GM18870 (cell line): ENCODE measurements at regions not wholly inside any gene's neighbourhood (a gene's known extent, or its start where the extent isn't known, plus 50 kb on each side); places are given as distances from the start of the nearest gene placed in this dataset.
"Not testable (repeated sequence)": the region's sequence is repeated elsewhere in the genome, so short reads cannot be mapped to it uniquely, and the experiment has no call there.

ENCODE experiments used
- ATAC-seq: cut with Tn5 transposase; IDR thresholded peaks from one replicate; pipeline ENCODE4 v1.9.1; 2021; ENCODE audit warnings: moderate library complexity; ENCODE audit not compliant: unreplicated experiment

DNA sequence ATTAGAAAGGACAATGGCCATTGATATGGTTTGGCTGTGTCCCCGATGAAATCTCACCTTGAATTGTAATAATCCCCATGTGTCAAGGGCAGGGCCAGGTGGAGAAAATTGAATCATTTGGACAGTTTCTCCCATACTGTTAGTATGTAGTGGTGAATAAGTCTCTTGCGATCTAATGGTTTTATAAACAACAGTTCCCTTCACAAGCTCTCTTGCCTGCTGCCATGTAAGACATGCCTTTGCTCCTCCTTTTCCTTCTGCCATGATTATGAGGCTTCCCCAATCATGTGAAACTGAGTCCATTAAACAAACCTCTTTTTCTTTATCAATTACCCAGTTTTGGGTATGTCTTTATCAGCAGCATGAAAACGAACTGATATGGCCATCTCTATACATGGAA, 302.7 kb downstream of the SFMBT2 start:
- ATAC-seq: no peak

DNA sequence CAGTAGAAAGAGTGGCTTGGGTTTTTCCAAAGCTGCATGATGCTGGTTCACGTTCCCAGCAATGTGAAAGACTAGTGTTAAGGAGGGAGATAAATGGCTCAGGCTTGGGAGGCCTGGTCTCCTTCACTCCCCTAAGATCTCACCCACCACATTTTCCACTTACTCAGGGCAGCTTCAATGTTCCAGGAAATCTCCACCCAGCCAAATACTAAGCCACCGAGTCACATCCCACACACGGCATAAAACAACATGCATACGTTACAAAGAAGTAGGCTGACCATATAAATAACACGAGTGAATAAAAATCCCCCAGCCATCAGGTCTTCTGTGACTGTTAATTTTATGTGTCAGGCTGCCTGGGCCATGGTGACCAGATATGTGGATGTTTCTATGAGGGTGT, 303.5 kb downstream of the SFMBT2 start:
- ATAC-seq: no peak

DNA sequence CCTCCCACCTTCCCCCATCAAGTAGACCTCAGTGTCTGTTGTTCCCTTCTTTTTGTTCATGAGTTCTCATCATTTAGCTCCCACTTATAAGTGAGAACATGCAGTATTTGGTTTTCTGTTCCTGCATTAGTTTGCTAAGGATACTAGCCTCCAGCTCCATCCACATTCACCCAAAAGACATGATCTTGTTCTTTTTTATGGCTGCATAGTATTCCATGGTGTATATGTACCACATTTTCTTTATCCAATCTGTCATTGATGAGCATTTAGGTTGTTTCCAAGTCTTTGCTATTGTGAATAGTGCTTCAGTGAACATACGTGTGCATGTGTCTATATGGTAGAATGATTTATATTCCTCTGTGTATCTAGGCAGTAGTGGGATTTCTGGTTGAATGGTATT, 306.5 kb downstream of the SFMBT2 start:
- not testable (repeated sequence) for ATAC-seq

DNA sequence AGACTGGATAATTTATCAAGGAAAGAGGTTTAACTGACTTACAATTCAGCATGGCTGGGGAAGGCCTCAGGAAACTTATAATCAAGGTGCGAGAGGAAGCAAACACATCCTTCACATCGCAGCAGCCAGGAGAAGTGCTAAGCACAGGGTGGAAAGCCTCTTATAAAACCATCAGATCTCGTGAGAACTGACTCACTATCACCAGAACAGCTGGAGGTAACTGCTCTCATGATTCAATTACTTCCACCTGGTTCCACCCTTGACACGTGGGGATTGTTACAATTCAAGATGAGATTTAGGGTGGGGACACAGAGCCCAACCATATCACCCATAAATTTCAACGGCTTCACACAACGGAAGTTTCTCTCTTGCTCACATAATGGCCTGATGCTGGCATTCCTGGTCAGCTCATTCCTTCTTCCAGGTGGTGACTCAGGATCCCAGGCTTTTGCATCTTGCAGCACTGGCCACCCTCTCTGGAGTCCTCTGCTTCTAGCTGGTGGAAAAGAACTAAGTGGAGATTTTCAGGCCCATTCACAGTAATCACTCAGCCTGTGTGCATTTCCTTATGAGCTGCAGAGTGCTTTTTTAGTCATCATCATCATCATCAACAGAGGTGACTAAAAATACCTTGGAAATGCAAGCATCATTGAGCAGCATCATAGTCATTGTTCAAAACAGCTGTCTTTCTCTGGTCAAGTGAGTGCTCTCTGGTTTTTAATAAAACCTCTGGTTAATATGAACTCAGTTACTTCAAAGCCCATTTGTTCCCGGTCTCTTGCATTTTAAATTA, 308.1 kb downstream of the SFMBT2 start:
- ATAC-seq: peak; percentile 72

DNA sequence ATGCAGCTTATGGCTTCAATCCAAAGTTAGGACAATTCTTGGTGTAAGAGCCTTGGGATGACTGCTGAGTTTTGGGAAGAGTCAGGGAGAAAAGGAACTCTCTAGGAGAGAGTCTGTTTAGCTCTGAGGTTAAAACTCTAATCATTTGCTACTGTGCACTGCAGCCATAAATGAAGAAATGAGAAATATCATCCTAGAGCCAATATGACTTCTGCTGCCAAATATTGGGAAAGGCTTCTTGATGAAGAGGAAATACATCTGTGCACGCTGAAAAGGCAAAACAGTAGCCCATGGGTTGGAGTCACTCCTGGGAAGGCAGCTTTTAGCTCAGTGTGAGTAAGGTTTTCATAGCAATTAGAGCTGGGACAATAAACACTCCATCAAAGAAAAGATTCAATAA, 308.8 kb downstream of the SFMBT2 start:
- no peak for ATAC-seq

DNA sequence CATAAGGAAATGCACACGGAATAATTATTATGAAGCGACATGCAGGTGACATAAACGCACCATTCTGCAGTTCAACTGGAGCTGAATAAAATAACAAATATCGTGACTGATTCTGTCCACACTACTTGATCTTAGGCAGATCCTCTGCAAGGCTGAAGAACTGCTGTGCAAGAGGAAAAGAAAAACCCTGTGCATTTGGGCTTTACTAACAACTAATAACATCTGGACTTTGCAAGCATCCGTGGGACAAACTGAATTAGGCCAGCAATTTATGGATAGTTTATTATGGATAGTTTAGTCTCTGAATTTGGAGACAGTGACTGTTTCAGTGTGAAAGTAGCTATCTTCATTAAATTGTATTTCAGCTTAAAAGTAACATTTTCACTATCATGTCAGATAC, 309.4 kb downstream of the SFMBT2 start:
- ATAC-seq: no peak

DNA sequence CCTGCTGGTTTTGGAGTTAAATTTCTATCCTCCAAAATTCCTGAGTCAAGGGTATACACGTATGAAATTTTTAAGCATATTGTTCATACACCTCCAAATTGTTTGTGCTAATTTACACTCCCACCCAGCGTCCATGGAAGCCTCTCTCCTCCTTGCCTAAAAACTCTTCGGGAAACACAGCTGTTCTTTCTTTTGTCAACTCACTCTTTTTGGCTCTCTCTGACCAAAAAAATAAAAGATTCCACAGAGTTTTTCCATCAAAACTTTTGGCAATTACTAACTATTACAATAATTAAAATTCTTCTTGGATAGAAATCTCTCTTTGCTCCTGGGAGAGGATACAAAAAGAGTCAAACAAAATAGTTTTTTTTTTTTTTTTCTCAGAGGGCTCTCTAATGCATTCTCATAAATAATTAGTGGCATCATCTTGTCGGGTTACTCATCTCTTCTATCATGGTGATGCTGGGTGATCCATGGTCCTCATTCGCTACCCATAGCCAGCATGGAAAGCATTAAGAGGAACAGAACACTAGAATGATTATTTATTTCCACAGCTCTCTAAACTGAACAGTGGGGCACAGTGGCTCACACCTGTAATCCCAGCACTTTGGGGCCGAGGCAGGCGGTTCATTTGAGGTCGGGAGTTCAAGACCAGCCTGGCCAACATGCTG, 310.7 kb downstream of the SFMBT2 start:
- no peak for ATAC-seq

DNA sequence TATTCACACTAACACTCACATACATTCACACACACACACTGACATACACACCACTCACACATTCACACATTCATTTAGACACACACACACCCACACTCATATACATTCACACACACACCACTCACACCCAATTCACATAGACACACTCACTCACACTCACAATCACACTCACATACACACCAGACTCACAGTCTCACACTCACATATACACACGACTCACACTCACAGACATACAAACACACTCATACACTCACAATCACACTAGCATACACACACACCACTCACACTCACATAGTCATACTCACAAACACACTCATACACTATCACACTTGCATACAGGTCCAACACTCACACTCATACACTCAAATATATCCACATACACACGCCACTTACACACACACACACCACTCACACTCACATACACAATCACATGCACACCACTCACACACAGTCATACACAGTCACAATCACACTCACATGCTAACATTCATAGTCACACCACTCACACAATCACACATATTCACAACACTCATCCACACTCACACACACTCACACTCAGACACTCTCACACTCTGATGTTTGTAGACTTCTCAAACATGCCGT, 312.6 kb downstream of the SFMBT2 start:
- no peak for ATAC-seq

DNA sequence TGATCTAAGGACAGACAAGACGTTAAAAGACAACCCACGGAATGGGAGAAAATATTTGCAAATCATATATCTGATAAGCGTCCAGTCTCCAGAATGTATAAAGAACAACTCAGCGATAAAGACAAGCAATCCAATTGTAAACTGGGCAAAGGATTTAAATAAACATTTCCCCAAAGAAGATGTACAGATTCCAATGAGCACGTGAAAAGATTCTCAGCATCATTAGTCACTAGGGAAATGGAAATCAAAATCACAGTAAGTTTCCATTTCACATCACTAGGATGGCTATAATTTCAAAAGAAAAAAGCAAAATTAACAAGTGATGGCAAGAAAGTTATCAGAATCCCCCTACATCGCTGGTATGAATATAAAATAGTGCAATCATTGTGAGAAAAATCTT, 316.1 kb downstream of the SFMBT2 start:
- no peak for ATAC-seq

DNA sequence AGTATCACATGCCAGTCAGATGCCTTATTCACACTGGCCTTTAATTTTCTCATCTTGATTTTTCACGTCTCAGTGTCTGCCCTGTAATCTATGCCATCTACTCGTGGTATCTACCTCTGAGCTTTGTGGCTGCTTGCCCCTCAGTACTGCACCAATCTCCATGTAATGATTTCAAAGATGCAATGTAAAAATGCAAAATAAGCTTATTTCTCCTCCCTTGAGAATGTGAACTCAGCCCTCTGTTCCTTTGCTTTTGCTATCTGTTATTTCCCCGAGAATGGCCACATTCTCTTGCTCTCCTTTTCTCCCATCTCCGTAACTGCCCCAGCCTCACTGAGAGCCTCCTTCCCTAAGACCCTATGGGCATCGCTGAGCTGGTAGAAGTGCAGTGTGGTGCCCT, 317.5 kb downstream of the SFMBT2 start:
- ATAC-seq: no peak

DNA sequence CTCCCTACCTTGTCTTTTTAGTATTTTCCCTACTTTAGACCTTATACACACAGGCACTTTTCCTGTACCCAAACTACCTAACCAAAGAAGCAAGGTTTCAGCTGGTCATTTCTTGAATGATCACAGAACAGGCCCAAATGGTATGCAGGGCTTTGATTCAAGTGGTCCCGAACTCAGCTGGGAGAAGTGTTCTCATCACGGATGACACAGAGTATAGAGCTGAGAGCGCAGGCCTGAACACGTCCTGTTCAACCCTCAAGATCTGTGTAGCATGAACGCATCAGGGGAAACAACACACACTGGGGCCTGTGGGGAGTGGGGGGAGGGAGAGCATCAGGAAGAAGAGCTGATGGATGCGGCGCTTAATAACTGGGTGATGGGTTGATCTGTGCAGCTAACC, 318.2 kb downstream of the SFMBT2 start:
- no peak for ATAC-seq

DNA sequence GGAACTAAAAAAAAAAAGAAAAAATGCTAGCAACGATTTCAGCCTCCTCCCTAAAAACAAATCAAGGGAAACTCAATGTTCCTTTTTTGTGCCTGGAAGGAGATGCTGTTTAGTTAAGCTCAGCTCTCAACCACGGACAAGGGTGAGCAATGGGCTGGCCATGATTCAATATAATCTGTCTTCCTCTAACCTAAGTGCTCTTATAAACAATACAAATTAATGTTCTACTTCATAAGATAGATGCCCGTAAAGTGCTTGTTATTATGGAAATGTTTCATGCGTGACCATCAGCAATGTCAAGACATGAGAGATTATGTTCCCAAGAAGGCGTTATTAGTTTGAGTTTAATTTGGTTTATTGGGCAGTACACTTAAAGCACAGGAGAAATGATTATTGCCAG, 320.3 kb downstream of the SFMBT2 start:
- no peak for ATAC-seq

DNA sequence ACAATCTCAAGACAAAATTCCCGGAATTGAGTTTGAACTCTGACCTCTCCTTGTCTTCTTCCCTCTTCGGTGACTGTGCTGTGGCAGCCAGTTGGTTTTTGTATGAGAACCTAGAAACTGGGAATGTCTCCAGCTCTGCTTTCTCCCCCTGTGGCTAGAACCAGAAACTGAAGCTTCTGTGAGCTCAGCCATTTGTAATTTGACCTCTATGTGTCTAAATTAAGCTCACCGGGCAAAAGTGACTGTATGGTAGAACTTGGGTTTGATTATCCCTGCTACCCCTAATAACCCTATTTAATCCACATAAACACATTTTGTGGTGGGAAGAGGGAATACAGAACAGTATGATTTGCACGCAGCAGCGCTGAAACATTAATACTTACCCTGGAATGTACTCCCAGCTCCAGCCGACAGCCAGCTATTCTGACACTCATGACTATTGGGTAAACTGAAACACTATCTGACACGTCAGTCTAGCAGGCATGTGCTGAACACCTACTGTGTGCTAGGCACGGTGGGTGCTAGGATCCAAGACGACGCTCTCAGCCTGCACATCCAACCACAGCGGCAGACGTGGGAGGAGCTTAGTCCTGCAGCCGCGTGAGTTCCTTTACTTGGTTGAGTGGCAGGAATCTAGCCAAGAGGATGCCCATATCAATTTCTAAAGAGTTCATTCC, 324.8 kb downstream of the SFMBT2 start:
- ATAC-seq: no peak

DNA sequence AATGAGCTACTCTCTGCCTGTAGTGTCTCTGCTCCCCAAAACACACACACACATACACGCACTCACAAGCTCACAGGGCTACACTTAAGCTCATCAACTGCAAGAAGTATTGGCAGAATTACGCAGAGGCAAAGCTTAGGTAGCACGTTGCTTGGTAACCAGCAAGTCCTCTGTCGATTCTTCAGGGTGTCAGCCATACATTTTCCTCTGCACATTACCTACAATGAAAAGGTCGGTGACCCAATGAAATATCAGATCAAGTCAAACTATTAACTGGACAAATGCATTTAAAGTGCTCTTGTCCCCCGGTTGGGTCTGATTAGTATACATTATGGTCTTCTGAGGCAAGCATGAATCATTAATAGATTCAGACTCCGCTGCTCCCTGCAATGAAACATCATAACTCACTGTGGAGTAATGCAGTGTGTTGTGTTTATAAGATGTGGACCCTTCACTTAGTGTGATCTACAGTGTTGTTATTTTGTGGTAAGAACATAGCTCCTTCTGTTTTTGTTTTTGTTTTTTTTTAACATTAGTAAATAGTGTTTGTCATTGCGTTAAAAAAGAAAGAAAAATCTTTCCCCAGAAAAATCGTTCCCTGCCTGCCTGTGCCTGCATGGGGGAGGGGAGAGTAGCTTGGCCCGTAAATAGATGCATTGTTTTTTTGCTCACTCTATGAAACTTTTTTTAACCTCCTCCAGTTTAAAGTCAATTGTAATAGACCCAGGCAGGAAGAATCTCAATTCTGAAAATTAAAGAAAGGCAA, 325.5 kb downstream of the SFMBT2 start:
- no peak for ATAC-seq

DNA sequence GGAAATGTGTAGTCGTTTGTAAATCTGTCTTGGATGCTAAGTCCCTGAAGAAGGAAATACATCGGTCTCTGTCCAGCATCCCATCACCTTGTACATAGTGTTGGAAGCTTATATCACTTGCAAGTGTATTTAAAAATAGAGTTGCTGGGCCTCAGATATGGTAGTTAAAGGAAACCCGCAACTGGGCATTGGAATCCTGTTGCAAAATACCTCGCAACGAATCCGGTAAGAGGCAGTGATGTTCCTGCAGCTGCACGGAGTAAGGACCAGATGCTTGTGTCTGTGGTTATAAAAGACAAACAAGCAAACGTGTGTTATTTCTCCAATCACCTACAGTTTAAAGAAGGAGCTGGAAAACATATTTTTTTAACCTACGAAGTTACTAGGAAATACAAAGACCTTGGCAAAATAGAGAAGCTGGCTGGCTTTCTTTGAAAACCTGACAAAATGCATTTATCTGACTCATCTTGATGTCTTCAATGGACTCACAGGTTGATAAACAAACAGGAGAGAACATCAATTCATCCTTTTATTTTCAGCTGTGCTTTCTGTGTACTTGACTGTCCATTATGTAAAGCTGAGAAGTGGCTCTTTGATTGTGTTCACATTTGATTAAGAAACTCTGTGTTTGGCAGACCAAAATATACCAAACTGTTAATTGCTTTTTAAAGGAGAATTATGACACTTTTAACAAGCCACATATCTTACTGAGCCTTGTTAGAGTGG, 326.4 kb downstream of the SFMBT2 start:
- no peak for ATAC-seq

DNA sequence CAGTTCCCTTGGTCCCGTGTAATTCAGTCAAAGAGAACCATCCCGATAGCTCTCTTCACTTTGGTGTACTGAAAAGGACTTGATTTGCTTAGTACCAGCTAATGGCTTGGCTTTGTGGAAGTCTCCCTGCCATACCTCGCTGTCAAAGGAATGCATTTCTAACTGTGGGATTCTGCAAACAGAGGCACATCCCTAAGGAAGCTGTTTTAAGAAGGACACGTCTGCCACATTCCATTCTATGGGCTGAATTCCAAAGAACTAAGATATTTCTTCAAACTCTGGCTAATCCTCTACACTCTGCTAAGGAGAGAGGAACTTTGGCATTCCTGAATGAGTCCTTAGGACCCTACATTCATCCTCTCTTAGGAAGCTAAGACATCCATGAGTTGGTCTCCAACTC, 327.9 kb downstream of the SFMBT2 start:
- ATAC-seq: no peak

DNA sequence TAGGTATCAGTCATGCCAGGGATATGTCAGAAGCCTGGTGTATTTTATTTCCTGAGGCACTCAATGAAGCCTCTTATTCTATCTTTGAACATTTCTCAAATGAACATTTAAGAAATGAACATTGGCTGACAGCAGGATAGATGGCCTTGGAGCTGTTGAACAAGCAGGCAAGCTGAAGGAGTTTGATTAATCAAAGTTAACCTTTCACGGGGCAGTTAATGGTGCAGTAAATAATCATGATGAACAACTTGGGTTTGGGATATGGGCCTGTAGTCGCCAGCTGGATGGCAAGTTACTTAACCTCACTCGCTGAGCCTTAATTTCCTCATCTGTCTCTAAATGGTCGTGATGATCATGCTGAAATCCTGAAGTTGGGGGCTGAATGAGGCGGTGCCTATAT, 333.0 kb downstream of the SFMBT2 start:
- no peak for ATAC-seq

DNA sequence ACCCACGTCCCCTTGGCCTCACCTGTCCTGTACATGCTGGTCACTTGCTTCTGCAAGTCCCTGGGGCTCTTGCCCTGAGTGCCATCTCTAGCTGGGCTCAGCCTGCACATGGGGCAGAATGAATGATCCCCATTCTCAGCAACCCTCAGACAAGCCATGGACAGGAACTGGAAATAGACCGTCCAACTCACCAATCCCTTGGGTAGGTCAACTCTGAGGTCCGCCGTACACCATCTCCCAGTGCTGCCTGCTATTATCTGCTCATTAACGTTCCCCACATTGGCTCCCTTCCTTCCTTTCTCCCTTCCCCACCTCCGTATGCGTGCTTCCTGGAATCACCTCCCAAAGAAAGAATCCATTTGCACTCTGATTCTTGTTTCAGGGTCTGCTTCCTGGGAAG, 335.0 kb downstream of the SFMBT2 start:
- ATAC-seq: no peak

DNA sequence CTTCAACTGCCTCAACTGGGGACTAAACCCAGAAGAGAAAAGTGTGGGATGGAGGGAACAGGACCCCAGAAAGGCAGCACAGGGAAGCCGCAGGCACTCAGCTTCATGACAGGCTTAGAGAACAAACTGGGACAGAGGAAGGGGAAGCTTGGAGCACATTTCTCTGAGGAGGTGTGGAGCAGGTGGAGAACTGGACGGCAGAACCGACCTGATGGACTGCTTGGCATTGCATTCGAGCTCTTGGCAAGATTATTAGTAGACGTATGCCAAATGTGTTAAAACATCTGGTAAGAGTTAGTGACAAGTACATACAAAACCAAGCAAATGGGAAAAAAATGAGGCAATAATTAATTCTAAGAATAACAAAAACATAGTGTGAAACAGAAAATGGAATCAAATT, 335.7 kb downstream of the SFMBT2 start:
- ATAC-seq: no peak

DNA sequence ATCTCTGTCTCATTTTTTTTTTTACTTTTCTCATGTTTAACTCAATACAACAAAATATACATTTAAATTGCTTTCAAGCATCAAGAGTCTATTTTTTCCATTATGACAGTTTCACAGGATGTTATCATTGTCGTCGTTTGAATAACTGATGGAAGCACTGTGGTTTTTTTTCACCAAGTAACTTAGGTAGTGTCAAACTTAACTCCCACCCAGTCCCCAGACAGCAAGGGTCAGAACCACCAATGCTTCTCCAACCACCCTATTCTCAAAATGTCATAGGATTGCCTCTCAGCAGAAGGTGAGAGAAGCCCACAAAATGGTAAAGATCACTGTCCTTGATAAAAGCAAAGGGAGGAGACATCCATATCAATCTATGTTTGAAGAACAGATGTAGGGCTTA, 339.4 kb downstream of the SFMBT2 start:
- no peak for ATAC-seq
